Neural cell (in vitro differentiated cells): ENCODE measurements at regions not wholly inside any gene's neighbourhood (a gene's known extent, or its start where the extent isn't known, plus 50 kb on each side); places are given as distances from the start of the nearest gene placed in this dataset.

Experiments used
- CTCF ChIP-seq: fragments of 450-650 bp; IDR thresholded peaks from 2 replicates; pipeline ENCODE4 v1.5.1; 2014; ENCODE audit warnings: antibody characterized with exemption, mild to moderate bottlenecking, moderate library complexity; ENCODE audit not compliant: poor library complexity, severe bottlenecking
- EP300 ChIP-seq: fragments of 450-650 bp; conservative IDR thresholded peaks from 2 replicates; pipeline ENCODE4 v1.6.1; 2014; ENCODE audit warnings: antibody characterized with exemption, mild to moderate bottlenecking, moderate library complexity; ENCODE audit not compliant: poor library complexity, severe bottlenecking
- POLR2AphosphoS5 ChIP-seq: IDR thresholded peaks from 2 replicates; pipeline ENCODE4 v1.6.1; 2012
- REST ChIP-seq: IDR thresholded peaks from 2 replicates; pipeline ENCODE4 v1.6.1; 2012; ENCODE audit warnings: borderline replicate concordance
- SMC3 ChIP-seq: fragments of 450-650 bp; conservative IDR thresholded peaks from 2 replicates; pipeline ENCODE4 v1.6.1; 2014; ENCODE audit warnings: antibody characterized with exemption, mild to moderate bottlenecking, moderate library complexity; ENCODE audit not compliant: poor library complexity

- no peak for TF ChIP-seq CTCF
- TF ChIP-seq SMC3: no peak
- TF ChIP-seq REST: no peak
- TF ChIP-seq EP300: no peak
- TF ChIP-seq POLR2AphosphoS5: no peak
These were observed 222.4 kb upstream of the ANKRD30A start for GRCh38 chr10:36903040-36903439.
